ENCODE measurements at regions not wholly inside any gene's neighbourhood (a gene's known extent, or its start where the extent isn't known, plus 50 kb on each side); places are given as distances from the start of the nearest gene placed in this dataset.

DNA sequence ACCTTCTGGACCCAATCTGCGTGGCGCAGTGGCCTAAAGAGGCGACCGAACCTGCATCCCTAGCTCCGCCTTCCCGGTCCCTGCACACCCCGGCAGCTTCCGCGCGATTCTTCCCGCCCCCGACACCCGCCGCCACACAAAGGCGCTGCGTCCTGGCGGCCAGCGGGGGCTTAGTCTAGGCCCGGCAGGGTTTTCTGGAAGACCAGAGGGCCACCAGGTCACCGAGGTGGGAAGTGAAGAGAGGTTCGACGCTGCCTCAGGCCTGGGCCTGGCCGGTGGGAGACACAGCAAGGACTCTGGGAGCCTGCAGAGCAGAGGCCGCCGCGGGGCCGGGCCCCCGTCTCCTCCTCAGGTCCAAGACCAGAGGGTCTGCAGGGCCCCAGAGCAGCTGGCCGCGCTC lies 154.9 kb downstream of the OR2B2 start:
- no peak for DNase-seq (ENCODE audit: low read depth)
- H3K4me3 ChIP-seq (ENCODE audit: low read depth, low read length) = peak overlapping the region; percentile 35
- TF ChIP-seq, protein P1, sequence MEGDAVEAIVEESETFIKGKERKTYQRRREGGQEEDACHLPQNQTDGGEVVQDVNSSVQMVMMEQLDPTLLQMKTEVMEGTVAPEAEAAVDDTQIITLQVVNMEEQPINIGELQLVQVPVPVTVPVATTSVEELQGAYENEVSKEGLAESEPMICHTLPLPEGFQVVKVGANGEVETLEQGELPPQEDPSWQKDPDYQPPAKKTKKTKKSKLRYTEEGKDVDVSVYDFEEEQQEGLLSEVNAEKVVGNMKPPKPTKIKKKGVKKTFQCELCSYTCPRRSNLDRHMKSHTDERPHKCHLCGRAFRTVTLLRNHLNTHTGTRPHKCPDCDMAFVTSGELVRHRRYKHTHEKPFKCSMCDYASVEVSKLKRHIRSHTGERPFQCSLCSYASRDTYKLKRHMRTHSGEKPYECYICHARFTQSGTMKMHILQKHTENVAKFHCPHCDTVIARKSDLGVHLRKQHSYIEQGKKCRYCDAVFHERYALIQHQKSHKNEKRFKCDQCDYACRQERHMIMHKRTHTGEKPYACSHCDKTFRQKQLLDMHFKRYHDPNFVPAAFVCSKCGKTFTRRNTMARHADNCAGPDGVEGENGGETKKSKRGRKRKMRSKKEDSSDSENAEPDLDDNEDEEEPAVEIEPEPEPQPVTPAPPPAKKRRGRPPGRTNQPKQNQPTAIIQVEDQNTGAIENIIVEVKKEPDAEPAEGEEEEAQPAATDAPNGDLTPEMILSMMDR (conservative IDR thresholded peaks at IDR 0.05; ENCODE audit: low read depth, low read length) = no peak

DNA sequence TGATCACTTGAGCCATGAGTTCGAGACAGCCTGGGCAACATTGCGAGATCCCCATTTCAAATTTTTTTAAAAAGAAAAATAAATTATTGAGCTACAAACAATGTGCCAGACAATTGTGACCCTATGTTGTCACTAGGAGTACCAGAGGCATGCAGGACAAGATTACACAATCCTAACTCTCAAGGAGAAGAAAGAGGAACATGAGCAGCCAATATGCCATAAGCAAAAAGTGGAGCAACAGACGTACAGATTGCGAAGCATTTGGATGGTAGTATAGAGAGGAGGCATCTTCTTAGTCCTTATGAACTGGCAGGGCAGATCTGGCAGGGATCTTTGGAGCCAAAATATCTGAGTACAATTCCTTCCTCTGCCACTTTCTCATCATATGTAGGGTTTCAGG lies 156.4 kb downstream of the OR2B2 start:
- TF ChIP-seq, protein P1 (conservative IDR thresholded peaks at IDR 0.05; ENCODE audit: low read depth, low read length) = no peak
- no peak for DNase-seq (ENCODE audit: low read depth)
- H3K4me3 ChIP-seq (ENCODE audit: low read depth, low read length) = no peak overlapping the region

DNA sequence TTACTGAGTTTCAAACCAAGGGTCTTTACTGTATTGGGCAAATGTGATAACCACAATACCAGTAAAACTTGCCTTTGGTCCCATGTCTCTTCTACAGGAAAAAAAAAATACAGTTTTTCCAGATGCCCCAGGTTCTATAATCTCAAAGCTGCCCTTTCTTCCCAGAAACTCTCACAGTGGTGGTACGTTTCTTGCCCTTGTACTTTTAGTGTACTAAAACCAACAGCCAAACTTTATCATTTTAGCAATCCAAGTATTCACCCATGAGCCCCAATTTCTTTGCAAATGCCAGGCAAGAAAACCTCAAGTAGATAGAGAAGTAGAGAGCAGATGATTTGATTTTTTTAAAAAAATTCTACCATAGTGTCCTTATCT lies 157.8 kb downstream of the OR2B2 start:
- TF ChIP-seq, protein P1 (conservative IDR thresholded peaks at IDR 0.05; ENCODE audit: low read depth, low read length) = no peak
- no peak for DNase-seq (ENCODE audit: low read depth)
- H3K4me3 ChIP-seq (ENCODE audit: low read depth, low read length) = peak overlapping the region; percentile 61

DNA sequence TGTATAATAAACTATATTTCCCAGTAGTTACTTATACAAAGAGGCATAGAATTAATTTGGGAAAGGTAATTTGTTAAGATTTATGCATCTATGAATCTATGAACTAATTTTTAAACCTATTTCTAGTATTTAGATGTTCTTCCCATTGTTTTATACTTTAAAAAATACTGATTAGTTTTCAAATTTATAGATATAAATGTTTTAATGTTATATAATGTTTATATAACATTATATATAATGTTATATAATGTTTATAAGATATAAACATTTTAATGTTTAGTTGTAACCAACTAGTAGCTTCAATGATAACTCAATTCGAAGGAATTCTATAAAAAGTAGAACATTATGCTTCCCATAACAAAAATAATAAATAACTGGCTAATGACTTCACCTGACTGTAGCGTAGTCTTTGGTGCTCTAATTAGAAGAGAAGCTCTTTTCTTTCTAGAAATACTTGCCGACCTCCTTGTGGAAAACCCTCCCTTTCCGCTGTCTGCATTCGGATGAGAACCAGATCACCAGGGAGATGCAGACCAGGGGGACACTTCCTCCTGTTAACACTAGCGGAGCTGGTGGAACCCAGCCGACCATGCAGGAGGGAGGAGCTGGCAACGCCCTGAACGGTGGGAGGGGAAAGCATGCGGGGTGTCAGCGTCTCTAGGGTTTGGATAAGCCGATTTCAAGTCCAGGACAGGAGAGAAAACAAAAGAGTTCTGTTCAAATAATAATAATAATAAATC lies 158.4 kb downstream of the OR2B2 start:
- TF ChIP-seq, protein P1 (conservative IDR thresholded peaks at IDR 0.05; ENCODE audit: low read depth, low read length) = peak; percentile 19
- peak overlapping the region; percentile 61 for H3K4me3 ChIP-seq (ENCODE audit: low read depth, low read length)
- DNase-seq (ENCODE audit: low read depth) = no peak

DNA sequence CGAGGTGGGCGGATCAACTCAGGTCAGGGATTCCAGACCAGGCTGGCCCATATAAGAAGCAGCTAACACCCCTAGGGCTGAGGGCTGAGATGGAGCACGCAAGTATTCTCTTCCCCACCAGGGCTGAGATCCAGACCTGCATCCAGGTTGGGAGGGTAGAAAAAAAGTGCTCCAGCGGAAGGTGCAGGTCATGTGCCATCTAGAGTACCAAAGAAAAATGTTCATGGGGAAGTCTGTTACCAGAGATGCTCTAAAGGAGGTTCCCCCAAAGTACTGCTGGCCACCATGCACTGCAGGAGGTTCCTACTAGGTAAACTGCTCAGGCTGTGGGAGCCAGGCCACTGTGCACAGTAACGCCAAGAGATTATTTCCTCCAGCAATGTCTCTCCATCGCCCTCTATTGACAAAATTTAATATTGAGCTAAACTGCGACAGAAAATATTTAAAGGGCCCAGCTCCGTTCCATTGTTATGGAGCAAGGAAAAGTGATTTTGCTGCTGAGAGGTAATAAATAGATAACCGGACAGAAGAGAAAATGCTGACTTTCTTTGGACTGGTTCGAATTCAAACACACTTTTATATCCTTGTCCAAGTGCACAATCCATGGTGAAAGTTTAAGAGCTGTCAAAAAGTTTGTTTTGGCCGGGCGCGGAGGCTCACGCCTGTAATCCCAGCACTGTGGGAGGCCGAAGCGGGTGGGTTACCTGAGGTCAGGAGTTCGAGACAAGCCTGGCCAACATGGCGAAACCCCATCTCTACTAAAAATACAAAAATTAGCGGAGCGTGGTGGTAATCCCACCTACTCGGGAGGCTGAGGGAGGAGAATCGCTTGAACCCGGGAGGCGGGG lies 159.9 kb downstream of the OR2B2 start:
- H3K4me3 ChIP-seq (ENCODE audit: low read depth, low read length) = peak overlapping the region; percentile 71
- TF ChIP-seq, protein P1 (conservative IDR thresholded peaks at IDR 0.05; ENCODE audit: low read depth, low read length) = peak; percentile 76
- peak; percentile 57 for DNase-seq (ENCODE audit: low read depth)

DNA sequence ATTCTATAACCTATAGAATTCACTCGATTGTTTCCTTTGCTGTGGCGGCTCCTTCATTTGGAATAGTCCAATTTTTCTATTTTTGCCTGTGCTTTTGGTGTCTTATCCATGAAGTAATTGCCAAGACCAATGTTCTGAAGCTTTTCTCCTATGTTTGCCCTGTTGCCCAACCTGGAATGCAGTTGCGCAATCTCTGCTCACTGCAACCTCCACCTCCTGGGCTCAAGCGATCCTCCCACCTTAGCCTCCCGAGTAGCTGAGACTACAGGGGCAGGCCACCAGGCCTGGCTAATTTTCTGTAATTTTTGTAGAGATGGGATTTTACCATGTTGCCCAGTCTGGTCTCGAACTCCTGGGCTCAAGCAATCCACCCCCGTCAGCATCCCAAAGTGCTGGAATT lies 163.5 kb downstream of the OR2B2 start:
- TF ChIP-seq, protein P1 (conservative IDR thresholded peaks at IDR 0.05; ENCODE audit: low read depth, low read length) = no peak
- DNase-seq (ENCODE audit: low read depth) = no peak
- H3K4me3 ChIP-seq (ENCODE audit: low read depth, low read length) = no peak overlapping the region
